ENCODE measurements at regions not wholly inside any gene's neighbourhood (a gene's known extent, or its start where the extent isn't known, plus 50 kb on each side); places are given as distances from the start of the nearest gene placed in this dataset.
A peak's percentile ranks its signal among the peaks of the same experiment; 100 is the strongest.

- no peak for TF ChIP-seq CTCF (IDR thresholded peaks at IDR 0.05)
- Histone ChIP-seq H3K36me3 (no peaks in the 10 kb centered on the region), H3K9me3 (no peaks in the 10 kb centered on the region), H3K4me1 (ENCODE audit: control insufficient read depth in 1 of 2, low read depth in 2 of 2) (peaks cover 11 to 20% of the 10 kb centered on the region in 2 donors), H3K27me3 (replicated peaks; ENCODE audit: insufficient read depth) (no peaks in the 10 kb centered on the region), H3K4me3 (no peak overlapping the region), H3K27ac (no peak overlapping the region)
- no peak for DNase-seq (ENCODE audit: low spot score)
- no peak for ATAC-seq (ENCODE audit: insufficient number of reproducible peaks, low FRiP score, low read depth)
Measured at GRCh38 chr4:155616117-155616516, 50.5 kb upstream of the GUCY1A1 start.

DNA sequence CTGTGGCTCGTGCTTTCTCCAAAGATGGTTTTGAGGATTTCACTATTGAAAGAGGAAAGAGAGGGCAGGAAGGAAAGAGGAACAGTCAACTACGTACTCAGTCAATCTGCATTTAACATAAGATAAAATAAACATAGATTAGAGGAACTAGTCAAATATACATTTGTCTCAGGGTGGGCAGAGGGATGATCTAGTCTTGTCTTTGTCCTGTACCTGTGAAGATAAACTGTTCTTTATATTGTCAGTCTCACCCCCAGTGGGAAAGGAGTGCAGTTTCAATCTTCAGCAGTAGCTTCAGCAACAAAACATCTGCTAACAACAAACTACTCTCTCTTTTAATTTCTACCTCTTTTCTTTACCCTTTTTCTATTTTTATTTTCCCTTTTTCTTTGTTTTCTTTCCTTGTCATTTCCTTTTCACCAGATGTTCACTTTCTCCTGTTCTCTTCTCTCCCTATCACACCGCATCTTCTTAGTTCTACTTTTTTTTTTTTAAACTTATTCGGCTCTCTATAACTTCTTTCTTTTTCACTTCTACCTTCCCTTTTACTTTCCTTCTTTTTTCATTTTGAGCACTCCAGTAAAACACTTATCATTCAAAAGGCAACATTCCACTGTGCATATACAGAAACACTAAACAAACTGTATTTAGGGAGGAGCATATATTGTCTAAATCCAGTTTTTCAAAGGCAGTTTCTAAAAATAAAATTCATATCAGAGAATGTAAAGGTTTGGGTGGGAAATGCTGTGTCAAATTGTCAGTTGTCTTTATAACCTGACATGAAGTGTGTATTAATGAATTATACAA, 51.4 kb upstream of the GUCY1A1 start:
- Histone ChIP-seq H3K36me3 (no peaks in the 10 kb centered on the region), H3K4me1 (ENCODE audit: control insufficient read depth in 1 of 2, low read depth in 2 of 2) (peaks cover 11 to 20% of the 10 kb centered on the region in 2 donors), H3K4me3 (peak overlapping the region; percentile 10), H3K9me3 (no peaks in the 10 kb centered on the region), H3K27me3 (replicated peaks; ENCODE audit: insufficient read depth) (no peaks in the 10 kb centered on the region), H3K27ac (no peak overlapping the region)
- no peak for DNase-seq (ENCODE audit: low spot score)
- no peak for TF ChIP-seq CTCF (IDR thresholded peaks at IDR 0.05)
- ATAC-seq (ENCODE audit: insufficient number of reproducible peaks, low FRiP score, low read depth) = no peak

DNA sequence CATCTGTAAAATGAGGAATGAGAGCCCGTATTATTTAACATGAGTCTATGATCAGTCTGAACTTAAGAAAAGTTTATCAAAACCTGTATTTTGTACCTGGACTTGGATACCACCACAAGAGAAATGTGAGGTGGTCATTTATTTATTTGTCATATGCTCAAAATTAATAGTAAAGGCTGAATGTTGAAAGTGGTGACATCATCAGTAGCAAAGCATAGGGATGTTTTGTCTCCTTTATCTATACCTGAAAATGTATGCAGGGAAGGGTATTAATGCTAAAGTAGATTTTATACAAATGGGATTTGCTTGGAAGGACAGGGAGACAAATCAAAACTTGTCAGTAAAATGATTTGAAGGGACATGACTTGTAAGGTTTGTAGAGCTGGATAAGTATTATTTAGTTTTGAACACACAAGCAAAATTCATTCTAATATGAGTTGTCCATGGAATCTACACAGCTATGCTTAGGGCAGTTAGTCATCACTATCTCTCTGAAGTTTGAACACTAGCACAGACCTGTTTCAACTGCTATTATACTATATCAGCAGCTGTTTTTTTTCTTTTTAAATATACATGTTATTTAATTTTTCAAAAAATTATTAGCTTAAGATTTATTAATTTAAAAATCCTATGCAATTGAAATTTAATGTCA, 52.4 kb upstream of the GUCY1A1 start:
- no peaks in the 10 kb centered on the region for H3K9me3 ChIP-seq
- no peak overlapping the region for H3K4me3 ChIP-seq
- no peak for TF ChIP-seq CTCF (IDR thresholded peaks at IDR 0.05)
- DNase-seq (ENCODE audit: low spot score) = no peak
- H3K36me3 ChIP-seq = no peaks in the 10 kb centered on the region
- H3K4me1 ChIP-seq (ENCODE audit: control insufficient read depth in 1 of 2, low read depth in 2 of 2) = peaks cover 11 to 20% of the 10 kb centered on the region in 2 donors
- no peak overlapping the region for H3K27ac ChIP-seq
- no peak for ATAC-seq (ENCODE audit: insufficient number of reproducible peaks, low FRiP score, low read depth)
- no peaks in the 10 kb centered on the region for H3K27me3 ChIP-seq (replicated peaks; ENCODE audit: insufficient read depth)

- Histone ChIP-seq H3K27me3 (replicated peaks; ENCODE audit: insufficient read depth) (no peaks in the 10 kb centered on the region), H3K27ac (no peak overlapping the region), H3K36me3 (no peaks in the 10 kb centered on the region), H3K9me3 (no peaks in the 10 kb centered on the region), H3K4me3 (no peak overlapping the region), H3K4me1 (ENCODE audit: control insufficient read depth in 1 of 2, low read depth in 2 of 2) (peaks cover 11 to 12% of the 10 kb centered on the region in 2 donors)
- no peak for DNase-seq (ENCODE audit: low spot score)
- no peak for TF ChIP-seq CTCF (IDR thresholded peaks at IDR 0.05)
- no peak for ATAC-seq (ENCODE audit: insufficient number of reproducible peaks, low FRiP score, low read depth)
Measured at GRCh38 chr4:155612074-155612473, 54.6 kb upstream of the GUCY1A1 start.

DNA sequence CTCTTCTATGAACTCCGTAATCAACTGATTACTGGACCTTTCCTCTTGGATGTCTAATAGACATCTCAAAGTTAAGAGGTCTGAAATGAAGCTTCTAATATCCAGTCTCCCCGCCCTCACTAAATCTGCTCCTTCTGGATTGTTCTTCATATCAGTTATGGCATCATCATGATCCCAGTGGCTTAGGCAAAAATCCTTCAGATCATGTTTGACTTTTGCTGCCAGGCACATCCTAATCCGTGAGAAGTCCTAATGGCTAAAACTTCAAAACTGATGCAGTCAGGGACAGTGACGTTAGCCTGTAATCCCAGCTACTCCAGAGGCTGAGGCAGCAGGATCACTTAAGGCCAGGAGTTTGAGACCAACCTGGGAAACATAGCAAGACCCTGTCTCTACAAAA, 55.1 kb upstream of the GUCY1A1 start:
- Histone ChIP-seq H3K27me3 (replicated peaks; ENCODE audit: insufficient read depth) (no peaks in the 10 kb centered on the region), H3K4me1 (ENCODE audit: control insufficient read depth in 1 of 2, low read depth in 2 of 2) (peaks cover 11 to 12% of the 10 kb centered on the region in 2 donors), H3K36me3 (no peaks in the 10 kb centered on the region), H3K4me3 (no peak overlapping the region), H3K27ac (no peak overlapping the region), H3K9me3 (no peaks in the 10 kb centered on the region)
- no peak for TF ChIP-seq CTCF (IDR thresholded peaks at IDR 0.05)
- no peak for ATAC-seq (ENCODE audit: insufficient number of reproducible peaks, low FRiP score, low read depth)
- DNase-seq (ENCODE audit: low spot score) = no peak

Measured in thoracic aorta (tissue), 2 donors.